ENCODE measurements at regions not wholly inside any gene's neighbourhood (a gene's known extent, or its start where the extent isn't known, plus 50 kb on each side); places are given as distances from the start of the nearest gene placed in this dataset.

- no peak for TF ChIP-seq REST (IDR thresholded peaks at IDR 0.05; ENCODE audit: insufficient read depth in 1 of 2, low read depth in 2 of 2, low read length in 1 of 2)
- Histone ChIP-seq H3K27me3 (ENCODE audit: control insufficient read depth, insufficient read depth, low read length) (no peaks in the 10 kb centered on the region), H3K4me3 (ENCODE audit: low read depth in 2 of 2, low read length in 2 of 2) (no peak overlapping the region), H3K9me3 (ENCODE audit: control insufficient read depth, insufficient read depth, low read depth, low read length) (no peaks in the 10 kb centered on the region), H3K36me3 (ENCODE audit: control insufficient read depth, insufficient read depth, low read length) (no peaks in the 10 kb centered on the region), H3K27ac (ENCODE audit: low read length) (no peak overlapping the region), H3K4me1 (ENCODE audit: control insufficient read depth, insufficient read depth, low read length) (no peaks in the 10 kb centered on the region)
- ATAC-seq (no peak), DNase-seq (ENCODE audit: low read depth, low spot score) (no peak)
- CTCF ChIA-PET = no interaction called here
- intact Hi-C loops (cut with micrococcal nuclease; ENCODE audit: unreplicated experiment) = no loop called here
- POLR2A ChIA-PET = no interaction called here
- in situ Hi-C loops (cut with HindIII; ENCODE audit: low pct_unique_long_range_greater_than_20kb, low sequenced_read_pairs) = no loop called here
- BruUV-seq (replicated peaks) = no TSS peak
These were observed 1206.7 kb upstream of the ADGRL2 start for GRCh38 chr1:80594013-80594412.

GRCh38 chr1:80593197-80593596 lies 1207.5 kb upstream of the ADGRL2 start:
- POLR2A ChIA-PET = no interaction called here
- Histone ChIP-seq H3K36me3 (ENCODE audit: control insufficient read depth, insufficient read depth, low read length) (no peaks in the 10 kb centered on the region), H3K4me3 (ENCODE audit: low read depth in 2 of 2, low read length in 2 of 2) (no peak overlapping the region), H3K27ac (ENCODE audit: low read length) (no peak overlapping the region), H3K27me3 (ENCODE audit: control insufficient read depth, insufficient read depth, low read length) (no peaks in the 10 kb centered on the region), H3K4me1 (ENCODE audit: control insufficient read depth, insufficient read depth, low read length) (no peaks in the 10 kb centered on the region), H3K9me3 (ENCODE audit: control insufficient read depth, insufficient read depth, low read depth, low read length) (no peaks in the 10 kb centered on the region)
- intact Hi-C loops (cut with micrococcal nuclease; ENCODE audit: unreplicated experiment) = no loop called here
- ATAC-seq (no peak), DNase-seq (ENCODE audit: low read depth, low spot score) (no peak)
- in situ Hi-C loops (cut with HindIII; ENCODE audit: low pct_unique_long_range_greater_than_20kb, low sequenced_read_pairs) = no loop called here
- BruUV-seq (replicated peaks) = no TSS peak
- TF ChIP-seq TCF7L2 (IDR thresholded peaks at IDR 0.05; ENCODE audit: low read depth, low read length) (no peak), POLR2AphosphoS5 (IDR thresholded peaks at IDR 0.05; ENCODE audit: low read depth, low read length) (no peak), REST (IDR thresholded peaks at IDR 0.05; ENCODE audit: insufficient read depth in 1 of 2, low read depth in 2 of 2, low read length in 1 of 2) (no peak), SIN3A (IDR thresholded peaks at IDR 0.05; ENCODE audit: borderline replicate concordance, insufficient read depth, low read depth, low read length) (no peak)
- TF ChIP-seq, protein P1, sequence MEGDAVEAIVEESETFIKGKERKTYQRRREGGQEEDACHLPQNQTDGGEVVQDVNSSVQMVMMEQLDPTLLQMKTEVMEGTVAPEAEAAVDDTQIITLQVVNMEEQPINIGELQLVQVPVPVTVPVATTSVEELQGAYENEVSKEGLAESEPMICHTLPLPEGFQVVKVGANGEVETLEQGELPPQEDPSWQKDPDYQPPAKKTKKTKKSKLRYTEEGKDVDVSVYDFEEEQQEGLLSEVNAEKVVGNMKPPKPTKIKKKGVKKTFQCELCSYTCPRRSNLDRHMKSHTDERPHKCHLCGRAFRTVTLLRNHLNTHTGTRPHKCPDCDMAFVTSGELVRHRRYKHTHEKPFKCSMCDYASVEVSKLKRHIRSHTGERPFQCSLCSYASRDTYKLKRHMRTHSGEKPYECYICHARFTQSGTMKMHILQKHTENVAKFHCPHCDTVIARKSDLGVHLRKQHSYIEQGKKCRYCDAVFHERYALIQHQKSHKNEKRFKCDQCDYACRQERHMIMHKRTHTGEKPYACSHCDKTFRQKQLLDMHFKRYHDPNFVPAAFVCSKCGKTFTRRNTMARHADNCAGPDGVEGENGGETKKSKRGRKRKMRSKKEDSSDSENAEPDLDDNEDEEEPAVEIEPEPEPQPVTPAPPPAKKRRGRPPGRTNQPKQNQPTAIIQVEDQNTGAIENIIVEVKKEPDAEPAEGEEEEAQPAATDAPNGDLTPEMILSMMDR (IDR thresholded peaks at IDR 0.05) = no peak
- CTCF ChIA-PET = no interaction called here

All from Panc1 (cell line).